H1 (cell line): ENCODE measurements at regions not wholly inside any gene's neighbourhood (a gene's known extent, or its start where the extent isn't known, plus 50 kb on each side); places are given as distances from the start of the nearest gene placed in this dataset.

ENCODE experiments used
- CTCF ChIA-PET: fragments of 300-600 bp; sonication (Branson Sonifier 250); formaldehyde crosslinking; loops from one replicate; lab custom pipeline; 2021; ENCODE audit not compliant: partially characterized antibody; lab: Charles Lee
- POLR2A ChIA-PET: fragments of 300-600 bp; sonication (Branson Sonifier 250); formaldehyde crosslinking; loops from one replicate; lab custom pipeline; 2021; ENCODE audit warnings: inconsistent platforms; ENCODE audit not compliant: partially characterized antibody; lab: Charles Lee
- DNase-seq, 2 experiments: peaks; one replicate each; pipeline versions ENCODE4 v3.0.0 to v3.0.0-alpha.2; 2010 to 2022; ENCODE audit warnings: low spot score in 2 of 2, low read depth in 1 of 2, mixed read lengths in 1 of 2
- FAIRE-seq: peaks from 2 replicates; lab custom pipeline; 2011; peaks lifted over from hg19 to GRCh38; lab: Jason Lieb, UNC
- H2AFZ ChIP-seq: 2 replicates; pipeline ENCODE4 v1.8.1; 2012; ENCODE audit warnings: low read length, inconsistent platforms
- H2AK5ac ChIP-seq: 2 replicates; pipeline ENCODE4 v1.6.1; 2013; ENCODE audit warnings: low read depth, low read length
- H2BK120ac ChIP-seq: replicated peaks from 2 replicates; pipeline ENCODE3; 2013; ENCODE audit warnings: low read depth, low read length, inconsistent platforms
- H2BK12ac ChIP-seq: 2 replicates; pipeline ENCODE4 v1.6.1; 2013; ENCODE audit warnings: low read depth, low read length
- H2BK15ac ChIP-seq: 2 replicates; pipeline ENCODE4 v1.6.1; 2013; ENCODE audit warnings: low read length
- H2BK20ac ChIP-seq: 2 replicates; pipeline ENCODE4 v1.6.1; 2013; ENCODE audit warnings: low read length
- H2BK5ac ChIP-seq: 2 replicates; pipeline ENCODE4 v1.6.1; 2013; ENCODE audit warnings: low read depth, low read length
- H3K14ac ChIP-seq: 2 replicates; pipeline ENCODE4 v1.6.1; 2013; ENCODE audit warnings: inconsistent platforms; ENCODE audit not compliant: insufficient read length
- H3K18ac ChIP-seq: 2 replicates; pipeline ENCODE4 v1.6.1; 2013; ENCODE audit warnings: low read length; ENCODE audit errors: extremely low read depth
- H3K23ac ChIP-seq: 2 replicates; pipeline ENCODE4 v1.6.1; 2013; ENCODE audit warnings: inconsistent platforms; ENCODE audit not compliant: insufficient read length
- H3K23me2 ChIP-seq: 2 replicates; pipeline ENCODE4 v1.6.1; 2013; ENCODE audit warnings: low read depth, low read length
- H3K27ac ChIP-seq: 2 replicates; pipeline ENCODE4 v1.6.1; 2011; ENCODE audit warnings: low read depth, low read length, inconsistent platforms
- H3K27me3 ChIP-seq, 4 experiments: replicated peaks in 1 of 4; 1 replicate in 1 of 4; 2 replicates in 3 of 4; pipeline versions ENCODE4 v1.6.1 to v1.8.1; 2011 to 2013; ENCODE audit warnings: low read length in 3 of 4, mild to moderate bottlenecking in 3 of 4, inconsistent platforms in 2 of 4, mixed read lengths in 2 of 4, moderate library complexity in 1 of 4; ENCODE audit not compliant: control insufficient read depth in 3 of 4, insufficient read depth in 3 of 4; ENCODE audit errors: extremely low read depth in 1 of 4
- H3K36me3 ChIP-seq, 4 experiments: 2 replicates each; pipeline versions ENCODE4 v1.6.1 to v1.8.1; 2011 to 2013; ENCODE audit warnings: mild to moderate bottlenecking in 4 of 4, low read length in 3 of 4, moderate library complexity in 2 of 4, control low read depth in 1 of 4, inconsistent platforms in 1 of 4; ENCODE audit not compliant: insufficient read depth in 4 of 4, control insufficient read depth in 2 of 4
- H3K4ac ChIP-seq: replicated peaks from 2 replicates; pipeline ENCODE3; 2013; ENCODE audit warnings: low read length, low read depth, mixed read lengths, inconsistent platforms; ENCODE audit not compliant: insufficient read length
- H3K4me1 ChIP-seq, 4 experiments: replicated peaks in 1 of 4; 1 replicate in 1 of 4; 2 replicates in 3 of 4; pipeline versions ENCODE4 v1.6.1 to v1.8.1; 2011 to 2013; ENCODE audit warnings: low read length in 3 of 4, inconsistent platforms in 2 of 4, mixed read lengths in 1 of 4; ENCODE audit not compliant: insufficient read depth in 4 of 4, control insufficient read depth in 3 of 4
- H3K4me2 ChIP-seq, 2 experiments: 2 replicates each; pipeline versions ENCODE4 v1.6.1 to v1.8.1; 2011 to 2013; ENCODE audit warnings: low read depth in 2 of 2, low read length in 2 of 2, control low read depth in 1 of 2, inconsistent platforms in 1 of 2, mild to moderate bottlenecking in 1 of 2; ENCODE audit not compliant: insufficient read depth in 1 of 2
- H3K4me3 ChIP-seq, 4 experiments: fragments of 200-600, 300-600 bp in 1 of 4; sonication (generic), shearing (Covaris generic), sonication (Bioruptor Twin) in 1 of 4; 2 replicates each; pipeline versions ENCODE4 v1.5.1 to v1.8.1; 2011 to 2016; ENCODE audit warnings: low read length in 4 of 4, low read depth in 3 of 4, control low read depth in 2 of 4, inconsistent platforms in 2 of 4, mild to moderate bottlenecking in 2 of 4, mixed read lengths in 1 of 4, moderate library complexity in 1 of 4; ENCODE audit not compliant: insufficient read depth in 2 of 4; ENCODE audit errors: extremely low read depth in 1 of 4
- H3K56ac ChIP-seq: replicated peaks from 2 replicates; pipeline ENCODE3; 2013; ENCODE audit warnings: low read depth, mild to moderate bottlenecking, mixed read lengths, low read length, inconsistent platforms; ENCODE audit not compliant: insufficient read length
- H3K79me1 ChIP-seq: 2 replicates; pipeline ENCODE4 v1.6.1; 2013; ENCODE audit warnings: low read depth, low read length, control low read depth
- H3K79me2 ChIP-seq, 2 experiments: 2 replicates each; pipeline versions ENCODE4 v1.6.1 to v1.8.1; 2012 to 2013; ENCODE audit warnings: low read length in 2 of 2, mild to moderate bottlenecking in 2 of 2, inconsistent platforms in 1 of 2; ENCODE audit not compliant: insufficient read depth in 2 of 2, control insufficient read depth in 1 of 2
- H3K9ac ChIP-seq, 4 experiments: replicated peaks in 1 of 4; 1 replicate in 1 of 4; 2 replicates in 3 of 4; pipeline versions ENCODE4 v1.6.1 to v1.8.1; 2011 to 2013; ENCODE audit warnings: low read depth in 3 of 4, low read length in 3 of 4, control low read depth in 2 of 4, mild to moderate bottlenecking in 2 of 4, moderate library complexity in 2 of 4, inconsistent platforms in 1 of 4; ENCODE audit errors: extremely low read depth in 1 of 4
- H3K9me3 ChIP-seq, 2 experiments: 2 replicates each; pipeline versions ENCODE4 v1.6.1 to v1.8.1; 2012 to 2013; ENCODE audit warnings: mild to moderate bottlenecking in 2 of 2, moderate library complexity in 2 of 2, control low read depth in 1 of 2, inconsistent platforms in 1 of 2, low read depth in 1 of 2, low read length in 1 of 2, mixed read lengths in 1 of 2; ENCODE audit not compliant: insufficient read depth in 2 of 2
- H4K20me1 ChIP-seq, 2 experiments: replicated peaks in 1 of 2; 2 replicates each; pipeline versions ENCODE3 to v1.8.1; 2011 to 2013; ENCODE audit warnings: inconsistent platforms in 2 of 2, low read length in 2 of 2, mild to moderate bottlenecking in 1 of 2; ENCODE audit not compliant: insufficient read depth in 2 of 2, control insufficient read depth in 1 of 2
- H4K5ac ChIP-seq: 2 replicates; pipeline ENCODE4 v1.6.1; 2013; ENCODE audit warnings: low read length, low read depth, mixed read lengths, inconsistent platforms; ENCODE audit not compliant: insufficient read length
- H4K8ac ChIP-seq: 2 replicates; pipeline ENCODE4 v1.8.0; 2013; ENCODE audit warnings: mild to moderate bottlenecking, moderate library complexity, low read length, inconsistent platforms; ENCODE audit not compliant: insufficient read depth; ENCODE audit errors: extremely low read depth
- H4K91ac ChIP-seq: replicated peaks from 2 replicates; pipeline ENCODE3; 2013; ENCODE audit warnings: low read length, mixed read lengths, inconsistent platforms; ENCODE audit not compliant: insufficient read length
- CEBPB ChIP-seq: IDR thresholded peaks from 2 replicates; pipeline ENCODE4 v1.6.1; 2012; ENCODE audit warnings: low read depth, low read length
- CHD2 ChIP-seq: IDR thresholded peaks from 2 replicates; pipeline ENCODE4 v1.6.1; 2012; ENCODE audit warnings: low read length, improper control_type of control experiment
- HDAC6 ChIP-seq: IDR thresholded peaks from one replicate; pipeline ENCODE4 v1.7.1; 2012; ENCODE audit warnings: low read depth, mild to moderate bottlenecking, inconsistent platforms, low read length, moderate library complexity
- JUND ChIP-seq: IDR thresholded peaks from 2 replicates; pipeline ENCODE4 v1.6.1; 2011; ENCODE audit warnings: mild to moderate bottlenecking, improper control_type of control experiment, low read length
- KDM4A ChIP-seq: IDR thresholded peaks from one replicate; pipeline ENCODE4 v1.7.1; 2012; ENCODE audit warnings: low read depth, mild to moderate bottlenecking, moderate library complexity, low read length, inconsistent platforms; ENCODE audit not compliant: severe bottlenecking
- MAFK ChIP-seq: IDR thresholded peaks from 2 replicates; pipeline ENCODE4 v1.6.1; 2012; ENCODE audit warnings: low read depth, mild to moderate bottlenecking, improper control_type of control experiment, low read length
- NRF1 ChIP-seq: IDR thresholded peaks from 2 replicates; pipeline ENCODE4 v1.6.1; 2011; ENCODE audit warnings: mild to moderate bottlenecking, low read depth, low read length, improper control_type of control experiment
- RBBP5 ChIP-seq: IDR thresholded peaks from 2 replicates; pipeline ENCODE4 v1.7.1; 2012; ENCODE audit warnings: low read depth, mild to moderate bottlenecking, inconsistent platforms, low read length, moderate library complexity, borderline replicate concordance
- SIRT6 ChIP-seq: IDR thresholded peaks from one replicate; pipeline ENCODE4 v1.7.1; 2012; ENCODE audit warnings: low read length, inconsistent platforms
- SIX5 ChIP-seq: IDR thresholded peaks from 2 replicates; pipeline ENCODE4 v1.6.1; 2011; ENCODE audit warnings: mild to moderate bottlenecking, low read depth, low read length
- SRF ChIP-seq: IDR thresholded peaks from 2 replicates; pipeline ENCODE4 v1.6.1; 2011; ENCODE audit warnings: mild to moderate bottlenecking, low read depth, low read length, moderate library complexity
- TAF7 ChIP-seq: optimal IDR thresholded peaks from 2 replicates; pipeline ENCODE3; 2011; ENCODE audit warnings: low read depth, mild to moderate bottlenecking, inconsistent platforms, low read length, moderate library complexity, borderline replicate concordance
- ZNF274 ChIP-seq: IDR thresholded peaks from 2 replicates; pipeline ENCODE4 v1.7.0; 2012; ENCODE audit warnings: low read length, borderline replicate concordance; ENCODE audit errors: extremely low read depth
- WGBS, 2 experiments: shearing (Covaris generic) in 1 of 2; methylation state at CpG; one replicate each; pipeline versions ENCODE4 v1.1.6 to v1.1.7; 2013 to 2015; ENCODE audit warnings: low lambda C conversion rate in 2 of 2, mixed read lengths in 2 of 2, inconsistent platforms in 1 of 2, low coverage in 1 of 2, missing lambda C conversion rate in 1 of 2; ENCODE audit not compliant: insufficient replicate concordance in 2 of 2, insufficient coverage in 1 of 2, insufficient read length in 1 of 2; ENCODE audit errors: extremely low coverage in 1 of 2, missing lambda C conversion rate in 1 of 2; 5-methylcytosine and 5-hydroxymethylcytosine counted together
- TF ChIP-seq, protein P1 (sequence below): IDR thresholded peaks from 2 replicates; pipeline ENCODE4 v1.6.1; 2012; ENCODE audit warnings: inconsistent platforms

DNA sequence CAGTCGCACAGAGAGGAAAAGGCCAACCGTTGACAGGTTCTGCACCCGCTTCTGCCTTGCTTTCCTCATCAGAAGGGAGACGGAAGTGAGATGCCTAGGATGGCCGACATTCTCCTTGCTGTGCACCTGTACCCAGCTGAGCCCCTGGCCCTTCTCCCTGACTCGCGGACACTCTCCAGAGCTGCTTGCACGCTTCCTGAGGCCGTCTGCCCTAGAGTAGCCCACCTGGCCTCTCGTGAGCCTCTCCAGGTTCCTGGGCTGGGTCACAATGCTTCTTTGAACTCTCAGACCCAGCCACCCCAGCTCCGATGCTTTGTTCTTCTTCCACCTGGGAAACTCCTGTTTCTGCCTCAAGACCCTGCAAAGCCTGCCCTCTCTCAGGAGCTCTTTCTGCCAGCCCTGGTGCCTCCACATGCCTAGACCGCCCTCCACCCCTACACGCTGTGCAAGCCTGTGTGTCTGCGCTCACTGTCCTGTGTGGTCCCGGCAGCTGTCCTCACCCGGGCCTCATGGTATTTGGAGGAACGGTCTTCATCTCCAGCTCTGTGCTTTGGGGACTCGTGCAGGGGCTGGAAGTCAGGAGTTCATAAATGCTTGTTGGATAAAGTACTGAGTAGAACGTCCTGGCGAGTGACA is 345.4 kb upstream of the SALL3 start:
- DNase-seq = no peak
- ChIA-PET CTCF (interaction anchor here (0.6 to 0.7 kb wide), 2 partner anchors 108 to 845 kb away, joined by 3 read pairs; no protein-coding TSS in a partner anchor), POLR2A (no interaction called here)
- Histone ChIP-seq H2AFZ (no peak overlapping the region; the same call in 1 of the 2 replicates), H3K79me2 (no peaks in the 10 kb centered on the region), H4K20me1 (peaks cover 0 to 14% of the 10 kb centered on the region in 2 experiments), H3K36me3 (no peaks in the 10 kb centered on the region; a peak in 1 of 8 replicates), H3K4me1 (no peaks in the 10 kb centered on the region; a peak in 1 of 7 replicates), H3K9me3 (peaks cover 8 to 10% of the 10 kb centered on the region in 2 experiments; a peak in 3 of 4 replicates), H2BK20ac (no peak overlapping the region), H3K4me2 (no peak overlapping the region), H3K27ac (no peak overlapping the region), H4K91ac (no peak overlapping the region), H2BK12ac (no peak overlapping the region), H3K18ac (no peak overlapping the region), H4K5ac (no peak overlapping the region), H2BK15ac (no peak overlapping the region), H3K14ac (no peak overlapping the region), H3K56ac (no peak overlapping the region), H2BK120ac (no peak overlapping the region), H2AK5ac (no peak overlapping the region), H3K79me1 (no peaks in the 10 kb centered on the region), H3K4me3 (no peak overlapping the region), H3K4ac (no peak overlapping the region), H3K27me3 (no peaks in the 10 kb centered on the region), H3K23me2 (peaks cover 19% of the 10 kb centered on the region), H3K23ac (no peak overlapping the region), H2BK5ac (no peak overlapping the region), H3K9ac (no peak overlapping the region), H4K8ac (no peak overlapping the region)
- FAIRE-seq = no peak
- WGBS, 2 experiments = 86% methylated on average over 20 of the region's 20 CpGs; no CpG with 5 or more reads in 1 of the 2 experiments
- no peak for TF ChIP-seq NRF1
- no peak for TF ChIP-seq TAF7
- TF ChIP-seq CHD2 = no peak
- no peak for TF ChIP-seq KDM4A
- TF ChIP-seq SIRT6 = no peak
- TF ChIP-seq, protein P1, sequence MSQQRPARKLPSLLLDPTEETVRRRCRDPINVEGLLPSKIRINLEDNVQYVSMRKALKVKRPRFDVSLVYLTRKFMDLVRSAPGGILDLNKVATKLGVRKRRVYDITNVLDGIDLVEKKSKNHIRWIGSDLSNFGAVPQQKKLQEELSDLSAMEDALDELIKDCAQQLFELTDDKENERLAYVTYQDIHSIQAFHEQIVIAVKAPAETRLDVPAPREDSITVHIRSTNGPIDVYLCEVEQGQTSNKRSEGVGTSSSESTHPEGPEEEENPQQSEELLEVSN = no peak
- TF ChIP-seq SRF = no peak
- TF ChIP-seq JUND = no peak
- no peak for TF ChIP-seq SIX5
- no peak for TF ChIP-seq CEBPB
- TF ChIP-seq ZNF274 = no peak
- TF ChIP-seq RBBP5 = no peak
- TF ChIP-seq HDAC6 = no peak
- no peak for TF ChIP-seq MAFK
